HepG2 (cell line): ENCODE measurements at regions not wholly inside any gene's neighbourhood (a gene's known extent, or its start where the extent isn't known, plus 50 kb on each side); places are given as distances from the start of the nearest gene placed in this dataset.

Source experiments
- ATAC-seq: fragments of 200-7000 bp; cut with Tn5 transposase; 3 replicates; pipeline ENCODE4 v1.9.1; 2020; ENCODE audit warnings: mild to moderate bottlenecking, moderate library complexity
- BruUV-seq: library from RNA; stranded (reverse); fragments of 400-500 nt; replicated peaks from 2 replicates; lab custom pipeline; 2021; lab: Mats Ljungman, UMichigan
- CTCF ChIA-PET: fragments of 300-600 bp; formaldehyde crosslinking; extraction: SDS; loops from one replicate; lab custom pipeline; 2021; ENCODE audit warnings: low total read pairs, inconsistent platforms, low intra/inter-chr PET ratio; lab: Yijun Ruan, JAX
- POLR2A ChIA-PET: fragments of 350-600 bp; sonication (Branson Sonifier 250); formaldehyde crosslinking; loops from one replicate; lab custom pipeline; 2020; ENCODE audit warnings: antibody characterized with exemption, inconsistent platforms; lab: Yijun Ruan, JAX
- DNase-seq: peaks from one replicate; pipeline ENCODE4 v3.0.0-alpha.2; 2015; ENCODE audit warnings: low spot score
- FAIRE-seq: peaks from 3 replicates; lab custom pipeline; 2011; peaks lifted over from hg19 to GRCh38; lab: Jason Lieb, UNC
- H2AFZ ChIP-seq: one replicate; pipeline ENCODE4 v1.6.1; 2011; ENCODE audit warnings: low read length, inconsistent platforms
- H3K27ac ChIP-seq: fragments of 300-600 bp; 3 replicates; pipeline ENCODE4 v1.8.0; 2011; ENCODE audit warnings: mixed run types, mild to moderate bottlenecking, mixed read lengths, low read length, inconsistent platforms; ENCODE audit not compliant: insufficient read depth; ENCODE audit errors: extremely low read length
- H3K27me3 ChIP-seq, 2 experiments: fragments of 200-600 bp in 1 of 2; 2 replicates in 1 of 2; 3 replicates in 1 of 2; pipeline versions ENCODE4 v1.6.0 to v1.8.0; 2011; ENCODE audit warnings: low read length in 2 of 2, mild to moderate bottlenecking in 2 of 2, moderate library complexity in 2 of 2, inconsistent platforms in 1 of 2; ENCODE audit not compliant: insufficient read depth in 2 of 2, control insufficient read depth in 1 of 2
- H3K36me3 ChIP-seq, 2 experiments: fragments of 200-600 bp in 1 of 2; replicated peaks in 1 of 2; 2 replicates in 1 of 2; 3 replicates in 1 of 2; pipeline versions ENCODE4 v1.5.1 to v1.8.0; 2011; ENCODE audit warnings: low read length in 2 of 2, inconsistent platforms in 1 of 2; ENCODE audit not compliant: insufficient read depth in 2 of 2, control insufficient read depth in 1 of 2
- H3K4me1 ChIP-seq: 2 replicates; pipeline ENCODE4 v1.5.1; 2012; ENCODE audit warnings: low read length, inconsistent platforms; ENCODE audit not compliant: insufficient read depth
- H3K4me2 ChIP-seq: 2 replicates; pipeline ENCODE4 v1.6.0; 2011; ENCODE audit warnings: low read depth, low read length, inconsistent platforms
- H3K4me3 ChIP-seq, 3 experiments: fragments of 200-600 bp in 1 of 3; sonication (generic), shearing (Covaris generic) in 1 of 3; replicated peaks in 1 of 3; 2 replicates each; pipeline ENCODE4 v1.5.1; 2011 to 2016; ENCODE audit warnings: low read length in 3 of 3, inconsistent platforms in 2 of 3, low read depth in 2 of 3, mild to moderate bottlenecking in 2 of 3, control low read depth in 1 of 3, mixed read lengths in 1 of 3; ENCODE audit not compliant: insufficient read depth in 1 of 3
- H3K79me2 ChIP-seq: one replicate; pipeline ENCODE4 v1.6.1; 2011; ENCODE audit warnings: low read length, inconsistent platforms; ENCODE audit not compliant: insufficient read depth
- H3K9ac ChIP-seq: 2 replicates; pipeline ENCODE4 v1.6.0; 2011; ENCODE audit warnings: mild to moderate bottlenecking, low read depth, low read length, inconsistent platforms; ENCODE audit not compliant: insufficient read depth
- H3K9me3 ChIP-seq: 2 replicates; pipeline ENCODE4 v1.5.1; 2012; ENCODE audit warnings: mild to moderate bottlenecking, low read length
- H4K20me1 ChIP-seq: 2 replicates; pipeline ENCODE4 v1.6.0; 2011; ENCODE audit warnings: inconsistent platforms, mild to moderate bottlenecking, low read length, moderate library complexity; ENCODE audit not compliant: insufficient read depth
- ELF1 ChIP-seq: sonication (generic); formaldehyde crosslinking; IDR thresholded peaks from 2 replicates; pipeline ENCODE4 v1.4.0; 2020; ENCODE audit warnings: missing genetic modification reagents
- FOSL1 ChIP-seq: sonication (generic); formaldehyde crosslinking; IDR thresholded peaks from 2 replicates; pipeline ENCODE4 v1.9.0; 2021; ENCODE audit warnings: missing genetic modification reagents, borderline replicate concordance
- FOXK2 ChIP-seq: fragments of 450-650 bp; IDR thresholded peaks from 2 replicates; pipeline ENCODE4 v1.6.1; 2016
- MIXL1 ChIP-seq: IDR thresholded peaks from 2 replicates; pipeline ENCODE4 v1.6.1; 2016
- NAIF1 ChIP-seq: sonication (generic); formaldehyde crosslinking; IDR thresholded peaks from 2 replicates; pipeline ENCODE4 v1.5.0; 2020; ENCODE audit warnings: mild to moderate bottlenecking, missing genetic modification reagents, borderline replicate concordance
- RBAK ChIP-seq: sonication (generic); formaldehyde crosslinking; IDR thresholded peaks from 2 replicates; pipeline ENCODE4 v1.5.1; 2020; ENCODE audit warnings: mild to moderate bottlenecking, missing genetic modification reagents
- SMC3 ChIP-seq: IDR thresholded peaks from 2 replicates; pipeline ENCODE4 v1.6.1; 2011; ENCODE audit warnings: low read length, improper control_type of control experiment
- SRSF4 ChIP-seq: fragments of 200-400 bp; formaldehyde crosslinking; IDR thresholded peaks from one replicate; pipeline ENCODE4 v1.6.1; 2018; ENCODE audit warnings: mild to moderate bottlenecking, low read depth, low read length, moderate library complexity; ENCODE audit not compliant: poor library complexity, severe bottlenecking
- TCF12 ChIP-seq, 2 experiments: fragments of 450-650 bp in 1 of 2; sonication (generic) in 1 of 2; formaldehyde crosslinking in 1 of 2; IDR thresholded peaks; 2 replicates each; pipeline versions ENCODE4 v1.6.1 to v1.8.0; 2017 to 2022; ENCODE audit warnings: antibody characterized with exemption in 1 of 2, mild to moderate bottlenecking in 1 of 2, missing genetic modification reagents in 1 of 2, moderate library complexity in 1 of 2
- ZBTB44 ChIP-seq: sonication (generic); formaldehyde crosslinking; IDR thresholded peaks from 2 replicates; pipeline ENCODE4 v1.4.0; 2020; ENCODE audit warnings: missing genetic modification reagents
- ZEB1 ChIP-seq: IDR thresholded peaks from 2 replicates; pipeline ENCODE4 v1.6.1; 2012; ENCODE audit warnings: mild to moderate bottlenecking, low read depth, inconsistent platforms; ENCODE audit not compliant: insufficient replicate concordance
- ZFP91 ChIP-seq: sonication (generic); formaldehyde crosslinking; IDR thresholded peaks from 2 replicates; pipeline ENCODE4 v1.9.0; 2022; ENCODE audit warnings: missing genetic modification reagents, mild to moderate bottlenecking, borderline replicate concordance
- ZMYM2 ChIP-seq: sonication (generic); formaldehyde crosslinking; IDR thresholded peaks from 2 replicates; pipeline ENCODE4 v1.8.0; 2022; ENCODE audit warnings: mild to moderate bottlenecking, missing genetic modification reagents
- ZMYM4 ChIP-seq: sonication (generic); formaldehyde crosslinking; IDR thresholded peaks from 2 replicates; pipeline ENCODE4 v1.8.1; 2023; ENCODE audit warnings: mild to moderate bottlenecking, missing genetic modification reagents
- ZNF136 ChIP-seq: sonication (generic); formaldehyde crosslinking; IDR thresholded peaks from 2 replicates; pipeline ENCODE4 v1.8.1; 2022; ENCODE audit warnings: low read depth, mild to moderate bottlenecking, moderate library complexity, missing genetic modification reagents
- ZNF225 ChIP-seq: sonication (generic); formaldehyde crosslinking; IDR thresholded peaks from 2 replicates; pipeline ENCODE4 v1.4.0; 2020; ENCODE audit warnings: mild to moderate bottlenecking, missing genetic modification reagents
- ZNF260 ChIP-seq: sonication (generic); formaldehyde crosslinking; IDR thresholded peaks from 2 replicates; pipeline ENCODE4 v1.4.0; 2020; ENCODE audit warnings: missing genetic modification reagents, low read depth, mild to moderate bottlenecking, borderline replicate concordance
- ZNF773 ChIP-seq: sonication (generic); formaldehyde crosslinking; IDR thresholded peaks from 2 replicates; pipeline ENCODE4 v1.4.0; 2020; ENCODE audit warnings: missing genetic modification reagents, borderline replicate concordance
- ZNF839 ChIP-seq: sonication (generic); formaldehyde crosslinking; IDR thresholded peaks from 2 replicates; pipeline ENCODE4 v1.4.0; 2020; ENCODE audit warnings: missing genetic modification reagents, mild to moderate bottlenecking, borderline replicate concordance
- WGBS: methylation state at CpG from one replicate; pipeline ENCODE4 v1.1.6; 2017; ENCODE audit warnings: low lambda C conversion rate; 5-methylcytosine and 5-hydroxymethylcytosine counted together
- in situ Hi-C: cut with HindIII; loops from 2 replicates; pipeline ENCODE4 v1.10.0; 2017; ENCODE audit warnings: low pct_unique_long_range_greater_than_20kb; ENCODE audit not compliant: extremely low pct_ligation_motif_present
- intact Hi-C: fragments of 100-400 bp; cut with micrococcal nuclease; formaldehyde crosslinking; loops from one replicate; pipeline ENCODE4 v1.10.0; 2022; ENCODE audit not compliant: unreplicated experiment
- TF ChIP-seq, protein P1 (sequence below): sonication (generic); formaldehyde crosslinking; IDR thresholded peaks from 2 replicates; pipeline ENCODE4 v1.5.1; 2020; ENCODE audit warnings: missing genetic modification reagents, mild to moderate bottlenecking, borderline replicate concordance

- intact Hi-C loops = no loop called here
Observed at GRCh38 chr7:36053589-36053988, 99.5 kb upstream of the EEPD1 start.

GRCh38 chr7:36054637-36055036, 98.4 kb upstream of the EEPD1 start:
- ChIA-PET CTCF (no interaction called here), POLR2A (no interaction called here)
- H2AFZ ChIP-seq = no peak overlapping the region
- DNase-seq (no peak), ATAC-seq (no peak), FAIRE-seq (no peak)
- no peaks in the 10 kb centered on the region for H3K36me3 ChIP-seq
- peaks cover 0 to 5% of the 10 kb centered on the region in 2 experiments; a peak in 1 of 5 replicates for H3K27me3 ChIP-seq
- in situ Hi-C loops (no loop called here), intact Hi-C loops (no loop called here)
- H3K4me3 ChIP-seq = no peak overlapping the region
- no peak overlapping the region for H3K9ac ChIP-seq
- no peaks in the 10 kb centered on the region for H3K79me2 ChIP-seq
- no peak overlapping the region for H3K27ac ChIP-seq
- WGBS = 4% methylated on average over 2 of the region's 2 CpGs
- H3K9me3 ChIP-seq = no peaks in the 10 kb centered on the region
- no peaks in the 10 kb centered on the region for H4K20me1 ChIP-seq
- no peaks in the 10 kb centered on the region for H3K4me1 ChIP-seq
- BruUV-seq = no TSS peak
- no peak overlapping the region for H3K4me2 ChIP-seq
- TF ChIP-seq ELF1 = no peak
- TF ChIP-seq ZFP91 (CRISPR knock-in tag) = no peak
- no peak for TF ChIP-seq ZMYM4 (CRISPR knock-in tag)
- TF ChIP-seq SMC3 = no peak
- no peak for TF ChIP-seq SRSF4
- TF ChIP-seq, protein P1, sequence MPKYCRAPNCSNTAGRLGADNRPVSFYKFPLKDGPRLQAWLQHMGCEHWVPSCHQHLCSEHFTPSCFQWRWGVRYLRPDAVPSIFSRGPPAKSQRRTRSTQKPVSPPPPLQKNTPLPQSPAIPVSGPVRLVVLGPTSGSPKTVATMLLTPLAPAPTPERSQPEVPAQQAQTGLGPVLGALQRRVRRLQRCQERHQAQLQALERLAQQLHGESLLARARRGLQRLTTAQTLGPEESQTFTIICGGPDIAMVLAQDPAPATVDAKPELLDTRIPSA (CRISPR knock-in tag) = no peak
- TF ChIP-seq RBAK (CRISPR knock-in tag) = no peak
- no peak for TF ChIP-seq ZNF136 (CRISPR knock-in tag)
- TF ChIP-seq ZNF260 (CRISPR knock-in tag) = no peak

More at GRCh38 chr7:36053589-36053988, 99.5 kb upstream of the EEPD1 start:
- TF ChIP-seq ZBTB44 (CRISPR knock-in tag) = no peak
- no peak for TF ChIP-seq ZMYM2
- TF ChIP-seq ZNF773 = no peak
- no peak for TF ChIP-seq FOSL1 (CRISPR knock-in tag)
- TF ChIP-seq FOXK2 = no peak
- no peak for TF ChIP-seq MIXL1 (CRISPR knock-in tag)
- no peak for TF ChIP-seq ZNF225
- TF ChIP-seq NAIF1 (CRISPR knock-in tag) = no peak
- TF ChIP-seq ZNF839 (CRISPR knock-in tag) = no peak
- no peak for TF ChIP-seq ZEB1
- TF ChIP-seq TCF12 (IDR thresholded peaks at IDR 0.05) = no peak
- no peak for TF ChIP-seq TCF12 (CRISPR knock-in tag; IDR thresholded peaks at IDR 0.05)
- POLR2A ChIA-PET = no interaction called here
- Histone ChIP-seq H3K27ac (no peak overlapping the region), H4K20me1 (no peaks in the 10 kb centered on the region), H3K9ac (no peak overlapping the region), H3K4me3 (no peak overlapping the region), H3K36me3 (no peaks in the 10 kb centered on the region), H3K4me1 (no peaks in the 10 kb centered on the region), H2AFZ (no peak overlapping the region), H3K79me2 (no peaks in the 10 kb centered on the region), H3K9me3 (no peaks in the 10 kb centered on the region), H3K27me3 (peaks cover 0 to 5% of the 10 kb centered on the region in 2 experiments; a peak in 1 of 5 replicates), H3K4me2 (no peak overlapping the region)
- ATAC-seq (no peak), DNase-seq (no peak), FAIRE-seq (no peak)
- in situ Hi-C loops = no loop called here
- no TSS peak for BruUV-seq
- CTCF ChIA-PET = no interaction called here
- 0% methylated on average over 3 of the region's 3 CpGs for WGBS
